GM23338 (cell line): ENCODE measurements at regions not wholly inside any gene's neighbourhood (a gene's known extent, or its start where the extent isn't known, plus 50 kb on each side); places are given as distances from the start of the nearest gene placed in this dataset.
A peak's percentile ranks its signal among the peaks of the same experiment; 100 is the strongest.

Experiments
- ATAC-seq: fragments of 200-7000 bp; cut with Tn5 transposase; 3 replicates; pipeline ENCODE4 v1.9.1; 2020
- DNase-seq: peaks from one replicate; pipeline ENCODE4 v3.0.0-alpha.2; 2015; ENCODE audit warnings: low spot score
- H2AFZ ChIP-seq: fragments of 200-600 bp; sonication (generic); 2 replicates; pipeline ENCODE4 v1.8.0; 2016; ENCODE audit warnings: antibody characterized with exemption, mild to moderate bottlenecking, moderate library complexity
- H3F3A ChIP-seq: fragments of 200-600 bp; sonication (generic); replicated peaks from 2 replicates; pipeline ENCODE4 v1.8.0; 2017; ENCODE audit warnings: antibody characterized with exemption, mixed run types, low read depth
- H3K27ac ChIP-seq: fragments of 200-600 bp; sonication (generic); 2 replicates; pipeline ENCODE4 v1.6.1; 2016; ENCODE audit warnings: low read depth
- H3K27me3 ChIP-seq: fragments of 200-600 bp; sonication (generic); 2 replicates; pipeline ENCODE4 v1.8.0; 2016; ENCODE audit warnings: mild to moderate bottlenecking, mixed run types, moderate library complexity; ENCODE audit not compliant: insufficient read depth
- H3K36me3 ChIP-seq: fragments of 200-600 bp; sonication (generic); 2 replicates; pipeline ENCODE4 v1.8.0; 2016; ENCODE audit warnings: mild to moderate bottlenecking; ENCODE audit not compliant: insufficient read depth
- H3K4me1 ChIP-seq: fragments of 200-600 bp; sonication (generic); 2 replicates; pipeline ENCODE4 v1.8.0; 2016; ENCODE audit warnings: mild to moderate bottlenecking, moderate library complexity; ENCODE audit not compliant: insufficient read depth
- H3K4me2 ChIP-seq: fragments of 200-600 bp; sonication (generic); 2 replicates; pipeline ENCODE4 v1.7.1; 2017; ENCODE audit warnings: mixed run types
- H3K4me3 ChIP-seq: fragments of 200-600 bp; sonication (generic); 2 replicates; pipeline ENCODE4 v1.6.1; 2016; ENCODE audit warnings: mixed run types
- H3K79me2 ChIP-seq: fragments of 200-600 bp; sonication (generic); replicated peaks from 2 replicates; pipeline ENCODE4 v1.8.0; 2017; ENCODE audit warnings: mild to moderate bottlenecking; ENCODE audit not compliant: insufficient read depth
- H3K9me2 ChIP-seq: fragments of 200-600 bp; sonication (generic); 2 replicates; pipeline ENCODE4 v1.8.0; 2017; ENCODE audit not compliant: insufficient read depth
- H4K20me1 ChIP-seq: fragments of 200-600 bp; sonication (generic); replicated peaks from 2 replicates; pipeline ENCODE4 v1.8.0; 2017; ENCODE audit warnings: mild to moderate bottlenecking; ENCODE audit not compliant: insufficient read depth
- H3K27ac Mint-ChIP-seq: 2 replicates; pipeline ENCODE4 v1.8.0; 2020; ENCODE audit warnings: inconsistent platforms, mild to moderate bottlenecking, moderate library complexity, mixed read lengths
- H3K27me3 Mint-ChIP-seq: 3 replicates; pipeline ENCODE4 v1.8.0; 2022; ENCODE audit warnings: low read depth, mild to moderate bottlenecking, moderate library complexity, mixed read lengths, inconsistent platforms; ENCODE audit not compliant: insufficient read depth, poor library complexity
- H3K36me3 Mint-ChIP-seq: 3 replicates; pipeline ENCODE4 v1.8.0; 2021; ENCODE audit warnings: low read depth, mild to moderate bottlenecking, inconsistent platforms, moderate library complexity, mixed read lengths
- H3K4me1 Mint-ChIP-seq: 3 replicates; pipeline ENCODE4 v1.8.0; 2020; ENCODE audit warnings: mild to moderate bottlenecking, inconsistent platforms, mixed read lengths
- H3K4me3 Mint-ChIP-seq: 3 replicates; pipeline ENCODE4 v1.8.0; 2021; ENCODE audit warnings: moderate library complexity, mild to moderate bottlenecking, inconsistent platforms, mixed read lengths
- H3K9me3 Mint-ChIP-seq: 3 replicates; pipeline ENCODE4 v1.8.0; 2020; ENCODE audit warnings: moderate library complexity, mild to moderate bottlenecking, inconsistent platforms, mixed read lengths
- CREB1 ChIP-seq: fragments of 250-450 bp; sonication (Bioruptor Pico); IDR thresholded peaks from 2 replicates; pipeline ENCODE4 v1.5.0; 2020; ENCODE audit warnings: low read depth, mild to moderate bottlenecking, moderate library complexity
- EZH2 ChIP-seq: fragments of 200-600 bp; sonication (generic); IDR thresholded peaks from one replicate; pipeline ENCODE4 v1.8.0; 2017; ENCODE audit warnings: antibody characterized with exemption, mild to moderate bottlenecking, low read depth; ENCODE audit not compliant: unreplicated experiment
- NANOG ChIP-seq: IDR thresholded peaks from 2 replicates; pipeline ENCODE4 v1.6.1; 2016; ENCODE audit warnings: antibody characterized with exemption, borderline replicate concordance
- POLR2AphosphoS5 ChIP-seq: IDR thresholded peaks from 2 replicates; pipeline ENCODE4 v1.6.1; 2016; ENCODE audit warnings: antibody characterized with exemption, low read depth
- STAT1 ChIP-seq: IDR thresholded peaks from one replicate; pipeline ENCODE4 v1.6.1; 2016; ENCODE audit warnings: antibody characterized with exemption; ENCODE audit not compliant: unreplicated experiment
- ZNF114 ChIP-seq: fragments of 250-450 bp; sonication (Bioruptor Pico); IDR thresholded peaks from 2 replicates; pipeline ENCODE4 v1.5.0; 2020; ENCODE audit warnings: mild to moderate bottlenecking, moderate library complexity
- TF ChIP-seq, protein P1 (sequence below), 2 experiments: fragments of 200-600 bp in 1 of 2; sonication (generic) in 1 of 2; conservative IDR thresholded peaks; 2 replicates each; pipeline versions ENCODE4 v1.5.1 to v1.6.1; 2016 to 2017; ENCODE audit warnings: antibody characterized with exemption in 2 of 2, low read depth in 2 of 2, mild to moderate bottlenecking in 2 of 2, moderate library complexity in 1 of 2
- TF ChIP-seq, protein P2 (sequence below): fragments of 250-450 bp; sonication (Bioruptor Pico); IDR thresholded peaks from 2 replicates; pipeline ENCODE4 v1.5.0; 2020; ENCODE audit warnings: mild to moderate bottlenecking, moderate library complexity
- TF ChIP-seq, protein P3 (sequence below): IDR thresholded peaks from one replicate; pipeline ENCODE4 v1.6.1; 2018; ENCODE audit warnings: antibody characterized with exemption; ENCODE audit not compliant: unreplicated experiment
- TF ChIP-seq, protein P4 (sequence below): IDR thresholded peaks from 2 replicates; pipeline ENCODE4 v1.6.1; 2016; ENCODE audit warnings: antibody characterized with exemption

DNA sequence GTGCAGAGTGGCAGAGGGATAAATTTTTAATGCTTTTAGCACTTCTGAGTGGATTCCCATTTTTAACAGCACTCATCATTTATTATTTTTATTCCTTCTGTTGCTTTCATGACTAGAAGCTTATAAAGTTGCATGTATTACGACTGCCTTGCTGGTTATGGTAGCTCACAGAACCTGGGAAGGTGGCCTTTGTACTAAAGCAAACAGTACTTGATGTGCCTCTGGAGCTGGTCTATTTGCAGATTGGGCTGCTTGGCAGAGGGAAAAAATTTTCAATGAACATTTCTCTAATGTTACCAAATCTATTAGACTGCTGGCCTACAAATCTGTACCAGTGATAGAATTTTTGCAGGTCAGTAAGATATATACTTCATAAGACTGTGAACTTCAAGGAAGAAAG lies 274.5 kb upstream of the C9orf72 start:
- no peaks in the 10 kb centered on the region for H3K9me3 Mint-ChIP-seq
- no peak for DNase-seq
- no peak overlapping the region for H3K4me2 ChIP-seq
- no peaks in the 10 kb centered on the region for H3K9me2 ChIP-seq
- H3K4me1 Mint-ChIP-seq = peaks cover 10% of the 10 kb centered on the region
- H4K20me1 ChIP-seq = no peaks in the 10 kb centered on the region
- no peaks in the 10 kb centered on the region for H3K4me1 ChIP-seq
- H3F3A ChIP-seq = no peaks in the 10 kb centered on the region
- ATAC-seq = no peak
- H3K27ac ChIP-seq = no peak overlapping the region
- H3K36me3 ChIP-seq = no peaks in the 10 kb centered on the region
- H3K27me3 ChIP-seq = no peaks in the 10 kb centered on the region
- H3K4me3 ChIP-seq = no peak overlapping the region
- peak overlapping the region; percentile 40; the same call in 1 of the 2 replicates for H2AFZ ChIP-seq
- TF ChIP-seq POLR2AphosphoS5 (no peak), EZH2 (no peak), NANOG (no peak), STAT1 (no peak), CREB1 (CRISPR knock-in tag) (no peak), ZNF114 (CRISPR knock-in tag) (no peak)
- TF ChIP-seq, protein P1, sequence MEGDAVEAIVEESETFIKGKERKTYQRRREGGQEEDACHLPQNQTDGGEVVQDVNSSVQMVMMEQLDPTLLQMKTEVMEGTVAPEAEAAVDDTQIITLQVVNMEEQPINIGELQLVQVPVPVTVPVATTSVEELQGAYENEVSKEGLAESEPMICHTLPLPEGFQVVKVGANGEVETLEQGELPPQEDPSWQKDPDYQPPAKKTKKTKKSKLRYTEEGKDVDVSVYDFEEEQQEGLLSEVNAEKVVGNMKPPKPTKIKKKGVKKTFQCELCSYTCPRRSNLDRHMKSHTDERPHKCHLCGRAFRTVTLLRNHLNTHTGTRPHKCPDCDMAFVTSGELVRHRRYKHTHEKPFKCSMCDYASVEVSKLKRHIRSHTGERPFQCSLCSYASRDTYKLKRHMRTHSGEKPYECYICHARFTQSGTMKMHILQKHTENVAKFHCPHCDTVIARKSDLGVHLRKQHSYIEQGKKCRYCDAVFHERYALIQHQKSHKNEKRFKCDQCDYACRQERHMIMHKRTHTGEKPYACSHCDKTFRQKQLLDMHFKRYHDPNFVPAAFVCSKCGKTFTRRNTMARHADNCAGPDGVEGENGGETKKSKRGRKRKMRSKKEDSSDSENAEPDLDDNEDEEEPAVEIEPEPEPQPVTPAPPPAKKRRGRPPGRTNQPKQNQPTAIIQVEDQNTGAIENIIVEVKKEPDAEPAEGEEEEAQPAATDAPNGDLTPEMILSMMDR (conservative IDR thresholded peaks at IDR 0.05; ENCODE audit: low read depth in 2 of 2) = no peak
- TF ChIP-seq, protein P2, sequence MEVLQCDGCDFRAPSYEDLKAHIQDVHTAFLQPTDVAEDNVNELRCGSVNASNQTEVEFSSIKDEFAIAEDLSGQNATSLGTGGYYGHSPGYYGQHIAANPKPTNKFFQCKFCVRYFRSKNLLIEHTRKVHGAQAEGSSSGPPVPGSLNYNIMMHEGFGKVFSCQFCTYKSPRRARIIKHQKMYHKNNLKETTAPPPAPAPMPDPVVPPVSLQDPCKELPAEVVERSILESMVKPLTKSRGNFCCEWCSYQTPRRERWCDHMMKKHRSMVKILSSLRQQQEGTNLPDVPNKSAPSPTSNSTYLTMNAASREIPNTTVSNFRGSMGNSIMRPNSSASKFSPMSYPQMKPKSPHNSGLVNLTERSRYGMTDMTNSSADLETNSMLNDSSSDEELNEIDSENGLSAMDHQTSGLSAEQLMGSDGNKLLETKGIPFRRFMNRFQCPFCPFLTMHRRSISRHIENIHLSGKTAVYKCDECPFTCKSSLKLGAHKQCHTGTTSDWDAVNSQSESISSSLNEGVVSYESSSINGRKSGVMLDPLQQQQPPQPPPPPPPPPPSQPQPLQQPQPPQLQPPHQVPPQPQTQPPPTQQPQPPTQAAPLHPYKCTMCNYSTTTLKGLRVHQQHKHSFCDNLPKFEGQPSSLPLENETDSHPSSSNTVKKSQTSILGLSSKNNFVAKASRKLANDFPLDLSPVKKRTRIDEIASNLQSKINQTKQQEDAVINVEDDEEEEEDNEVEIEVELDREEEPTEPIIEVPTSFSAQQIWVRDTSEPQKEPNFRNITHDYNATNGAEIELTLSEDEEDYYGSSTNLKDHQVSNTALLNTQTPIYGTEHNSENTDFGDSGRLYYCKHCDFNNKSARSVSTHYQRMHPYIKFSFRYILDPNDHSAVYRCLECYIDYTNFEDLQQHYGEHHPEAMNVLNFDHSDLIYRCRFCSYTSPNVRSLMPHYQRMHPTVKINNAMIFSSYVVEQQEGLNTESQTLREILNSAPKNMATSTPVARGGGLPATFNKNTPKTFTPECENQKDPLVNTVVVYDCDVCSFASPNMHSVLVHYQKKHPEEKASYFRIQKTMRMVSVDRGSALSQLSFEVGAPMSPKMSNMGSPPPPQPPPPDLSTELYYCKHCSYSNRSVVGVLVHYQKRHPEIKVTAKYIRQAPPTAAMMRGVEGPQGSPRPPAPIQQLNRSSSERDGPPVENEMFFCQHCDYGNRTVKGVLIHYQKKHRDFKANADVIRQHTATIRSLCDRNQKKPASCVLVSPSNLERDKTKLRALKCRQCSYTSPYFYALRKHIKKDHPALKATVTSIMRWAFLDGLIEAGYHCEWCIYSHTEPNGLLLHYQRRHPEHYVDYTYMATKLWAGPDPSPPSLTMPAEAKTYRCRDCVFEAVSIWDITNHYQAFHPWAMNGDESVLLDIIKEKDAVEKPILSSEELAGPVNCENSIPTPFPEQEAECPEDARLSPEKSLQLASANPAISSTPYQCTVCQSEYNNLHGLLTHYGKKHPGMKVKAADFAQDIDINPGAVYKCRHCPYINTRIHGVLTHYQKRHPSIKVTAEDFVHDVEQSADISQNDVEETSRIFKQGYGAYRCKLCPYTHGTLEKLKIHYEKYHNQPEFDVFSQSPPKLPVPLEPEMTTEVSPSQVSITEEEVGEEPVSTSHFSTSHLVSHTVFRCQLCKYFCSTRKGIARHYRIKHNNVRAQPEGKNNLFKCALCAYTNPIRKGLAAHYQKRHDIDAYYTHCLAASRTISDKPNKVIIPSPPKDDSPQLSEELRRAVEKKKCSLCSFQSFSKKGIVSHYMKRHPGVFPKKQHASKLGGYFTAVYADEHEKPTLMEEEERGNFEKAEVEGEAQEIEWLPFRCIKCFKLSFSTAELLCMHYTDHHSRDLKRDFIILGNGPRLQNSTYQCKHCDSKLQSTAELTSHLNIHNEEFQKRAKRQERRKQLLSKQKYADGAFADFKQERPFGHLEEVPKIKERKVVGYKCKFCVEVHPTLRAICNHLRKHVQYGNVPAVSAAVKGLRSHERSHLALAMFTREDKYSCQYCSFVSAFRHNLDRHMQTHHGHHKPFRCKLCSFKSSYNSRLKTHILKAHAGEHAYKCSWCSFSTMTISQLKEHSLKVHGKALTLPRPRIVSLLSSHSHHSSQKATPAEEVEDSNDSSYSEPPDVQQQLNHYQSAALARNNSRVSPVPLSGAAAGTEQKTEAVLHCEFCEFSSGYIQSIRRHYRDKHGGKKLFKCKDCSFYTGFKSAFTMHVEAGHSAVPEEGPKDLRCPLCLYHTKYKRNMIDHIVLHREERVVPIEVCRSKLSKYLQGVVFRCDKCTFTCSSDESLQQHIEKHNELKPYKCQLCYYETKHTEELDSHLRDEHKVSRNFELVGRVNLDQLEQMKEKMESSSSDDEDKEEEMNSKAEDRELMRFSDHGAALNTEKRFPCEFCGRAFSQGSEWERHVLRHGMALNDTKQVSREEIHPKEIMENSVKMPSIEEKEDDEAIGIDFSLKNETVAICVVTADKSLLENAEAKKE (CRISPR knock-in tag) = no peak
- TF ChIP-seq, protein P3, sequence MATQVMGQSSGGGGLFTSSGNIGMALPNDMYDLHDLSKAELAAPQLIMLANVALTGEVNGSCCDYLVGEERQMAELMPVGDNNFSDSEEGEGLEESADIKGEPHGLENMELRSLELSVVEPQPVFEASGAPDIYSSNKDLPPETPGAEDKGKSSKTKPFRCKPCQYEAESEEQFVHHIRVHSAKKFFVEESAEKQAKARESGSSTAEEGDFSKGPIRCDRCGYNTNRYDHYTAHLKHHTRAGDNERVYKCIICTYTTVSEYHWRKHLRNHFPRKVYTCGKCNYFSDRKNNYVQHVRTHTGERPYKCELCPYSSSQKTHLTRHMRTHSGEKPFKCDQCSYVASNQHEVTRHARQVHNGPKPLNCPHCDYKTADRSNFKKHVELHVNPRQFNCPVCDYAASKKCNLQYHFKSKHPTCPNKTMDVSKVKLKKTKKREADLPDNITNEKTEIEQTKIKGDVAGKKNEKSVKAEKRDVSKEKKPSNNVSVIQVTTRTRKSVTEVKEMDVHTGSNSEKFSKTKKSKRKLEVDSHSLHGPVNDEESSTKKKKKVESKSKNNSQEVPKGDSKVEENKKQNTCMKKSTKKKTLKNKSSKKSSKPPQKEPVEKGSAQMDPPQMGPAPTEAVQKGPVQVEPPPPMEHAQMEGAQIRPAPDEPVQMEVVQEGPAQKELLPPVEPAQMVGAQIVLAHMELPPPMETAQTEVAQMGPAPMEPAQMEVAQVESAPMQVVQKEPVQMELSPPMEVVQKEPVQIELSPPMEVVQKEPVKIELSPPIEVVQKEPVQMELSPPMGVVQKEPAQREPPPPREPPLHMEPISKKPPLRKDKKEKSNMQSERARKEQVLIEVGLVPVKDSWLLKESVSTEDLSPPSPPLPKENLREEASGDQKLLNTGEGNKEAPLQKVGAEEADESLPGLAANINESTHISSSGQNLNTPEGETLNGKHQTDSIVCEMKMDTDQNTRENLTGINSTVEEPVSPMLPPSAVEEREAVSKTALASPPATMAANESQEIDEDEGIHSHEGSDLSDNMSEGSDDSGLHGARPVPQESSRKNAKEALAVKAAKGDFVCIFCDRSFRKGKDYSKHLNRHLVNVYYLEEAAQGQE = no peak
- TF ChIP-seq, protein P4, sequence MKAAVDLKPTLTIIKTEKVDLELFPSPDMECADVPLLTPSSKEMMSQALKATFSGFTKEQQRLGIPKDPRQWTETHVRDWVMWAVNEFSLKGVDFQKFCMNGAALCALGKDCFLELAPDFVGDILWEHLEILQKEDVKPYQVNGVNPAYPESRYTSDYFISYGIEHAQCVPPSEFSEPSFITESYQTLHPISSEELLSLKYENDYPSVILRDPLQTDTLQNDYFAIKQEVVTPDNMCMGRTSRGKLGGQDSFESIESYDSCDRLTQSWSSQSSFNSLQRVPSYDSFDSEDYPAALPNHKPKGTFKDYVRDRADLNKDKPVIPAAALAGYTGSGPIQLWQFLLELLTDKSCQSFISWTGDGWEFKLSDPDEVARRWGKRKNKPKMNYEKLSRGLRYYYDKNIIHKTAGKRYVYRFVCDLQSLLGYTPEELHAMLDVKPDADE = no peak
- H3K27ac Mint-ChIP-seq = no peak overlapping the region
- H3K27me3 Mint-ChIP-seq = no peaks in the 10 kb centered on the region
- no peaks in the 10 kb centered on the region for H3K79me2 ChIP-seq
- H3K4me3 Mint-ChIP-seq = no peak overlapping the region
- no peaks in the 10 kb centered on the region for H3K36me3 Mint-ChIP-seq
